Adrenal gland (tissue), 9 donors: ENCODE measurements at regions not wholly inside any gene's neighbourhood (a gene's known extent, or its start where the extent isn't known, plus 50 kb on each side); places are given as distances from the start of the nearest gene placed in this dataset.

Source experiments
- DNase-seq, 7 donors: peaks; one replicate each; pipeline ENCODE4 v3.0.0-alpha.2; 2019 to 2020
- H3K27ac ChIP-seq, 5 donors: fragments of 200-600 bp; sonication (generic) in 4 of 5; 1 replicate in 3 of 5; 2 replicates in 2 of 5; pipeline versions ENCODE4 v1.5.1 to v1.8.0; 2016 to 2020; ENCODE audit warnings: mild to moderate bottlenecking in 1 of 5
- H3K27me3 ChIP-seq: fragments of 200-600 bp; 2 replicates; pipeline ENCODE4 v1.8.0; 2021
- H3K36me3 ChIP-seq, 2 donors: fragments of 200-600 bp; replicated peaks in 1 of 2; 1 replicate in 1 of 2; 2 replicates in 1 of 2; pipeline versions ENCODE4 v1.5.1 to v1.8.0; 2018 to 2022
- H3K4me1 ChIP-seq, 2 donors: fragments of 200-600 bp; replicated peaks in 1 of 2; 1 replicate in 1 of 2; 2 replicates in 1 of 2; pipeline versions ENCODE4 v1.5.1 to v1.8.0; 2018 to 2021
- H3K4me3 ChIP-seq, 4 donors: fragments of 200-600 bp; sonication (generic) in 3 of 4; one replicate each; pipeline ENCODE4 v1.5.1; 2016 to 2018
- H3K9me3 ChIP-seq, 3 donors: fragments of 200-600 bp; sonication (generic) in 1 of 3; replicated peaks in 1 of 3; 1 replicate in 2 of 3; 2 replicates in 1 of 3; pipeline versions ENCODE4 v1.5.1 to v1.8.0; 2016 to 2021
- CTCF ChIP-seq, 6 experiments: fragments of 450-650 bp in 4 of 6; fragments of 200-600 bp in 2 of 6; sonication (generic) in 1 of 6; IDR thresholded peaks; 1 replicate in 5 of 6; 2 replicates in 1 of 6; pipeline versions ENCODE4 v1.5.1 to v1.8.0; 2016 to 2021; ENCODE audit warnings: antibody characterized with exemption in 6 of 6, mild to moderate bottlenecking in 2 of 6, moderate library complexity in 1 of 6
- POLR2A ChIP-seq, 2 donors: fragments of 450-650 bp; IDR thresholded peaks; one replicate each; pipeline ENCODE4 v1.6.1; 2017; ENCODE audit warnings: antibody characterized with exemption in 2 of 2, mild to moderate bottlenecking in 2 of 2, moderate library complexity in 1 of 2
- WGBS, 4 donors: extraction: QIAGEN DNeasy Blood & Tissue Kit in 2 of 4; methylation state at CpG; one replicate each; pipeline versions ENCODE4 v1.1.5 to v1.1.7; 2013 to 2017; 5-methylcytosine and 5-hydroxymethylcytosine counted together
- intact Hi-C, 2 donors: fragments of 100-400 bp; cut with DNase I; formaldehyde crosslinking; loops; one replicate each; pipeline versions ENCODE4 v1.14.1 to v1.15.0; 2022 to 2023
- donor health status: healthy with polysubstance abuse.
- donor health status: Bipolar disorder and iron deficiency.
- donor health status: DM: yes; HTN: yes; CAD: no.
- donor health status: DM: no; HTN: no; CAD: no.
- donor health status: DM: no; HTN: no; CAD: no.

DNA sequence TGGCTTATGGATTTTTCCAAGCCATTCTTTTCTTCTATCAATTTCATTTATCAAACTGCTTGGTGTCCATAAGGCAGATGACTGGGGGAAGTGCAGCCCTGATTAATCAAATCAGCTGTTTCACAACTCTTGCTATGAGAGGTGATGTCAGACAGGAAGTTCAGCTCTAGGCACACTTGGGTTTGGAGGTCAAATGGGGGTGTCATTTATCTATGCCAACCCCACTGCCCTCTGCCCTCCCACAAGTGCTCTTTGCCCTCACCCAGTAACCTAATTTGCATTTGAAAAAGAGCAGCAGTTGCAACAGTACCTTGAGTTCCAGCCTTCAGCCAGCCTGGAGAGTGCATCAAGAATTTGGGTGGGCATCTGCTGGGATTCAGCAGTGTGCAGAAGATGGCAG, 431.3 kb upstream of the SPRED2 start:
- TF ChIP-seq CTCF (IDR thresholded peaks at IDR 0.05) (no peak), POLR2A (IDR thresholded peaks at IDR 0.05) (no peak)
- intact Hi-C loops: no loop called here

DNA sequence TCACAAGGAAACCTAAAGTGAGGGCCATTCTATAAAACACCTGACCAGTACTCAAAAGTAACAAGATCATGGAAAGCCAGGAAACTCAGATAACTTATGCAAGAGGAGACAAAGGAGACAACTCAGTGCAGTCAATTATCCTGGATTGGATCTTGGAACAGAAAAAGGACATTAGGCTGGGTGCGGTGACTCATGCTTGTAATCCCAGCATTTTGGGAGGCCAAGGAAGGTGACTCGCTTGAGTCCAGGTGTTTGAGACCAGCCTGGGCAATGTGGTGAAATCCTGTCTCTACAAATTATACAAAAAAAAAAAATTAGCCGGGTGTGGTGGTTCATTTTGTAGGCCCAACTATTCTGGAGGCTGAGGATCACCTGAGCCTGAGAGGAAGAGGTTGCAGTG, 424.5 kb upstream of the SPRED2 start:
- WGBS, 4 donors: 86 to 91% (median 91%) methylated on average over 3 of the region's 3 CpGs
- H3K27me3 ChIP-seq: no peaks in the 10 kb centered on the region
- intact Hi-C loops: no loop called here
- no peaks in the 10 kb centered on the region for H3K4me1 ChIP-seq
- no peak overlapping the region for H3K27ac ChIP-seq
- no peak for DNase-seq
- H3K4me3 ChIP-seq: no peak overlapping the region
- TF ChIP-seq CTCF (IDR thresholded peaks at IDR 0.05): no peak
- no peak for TF ChIP-seq POLR2A (IDR thresholded peaks at IDR 0.05)
- no peaks in the 10 kb centered on the region for H3K9me3 ChIP-seq
- no peaks in the 10 kb centered on the region for H3K36me3 ChIP-seq

More for the DNA sequence above, 431.3 kb upstream of the SPRED2 start:
- H3K27ac ChIP-seq: no peak overlapping the region
- H3K4me3 ChIP-seq: no peak overlapping the region
- peaks cover 4% of the 10 kb centered on the region for H3K27me3 ChIP-seq
- H3K36me3 ChIP-seq: no peaks in the 10 kb centered on the region
- H3K4me1 ChIP-seq: no peaks in the 10 kb centered on the region
- DNase-seq: no peak
- H3K9me3 ChIP-seq: no peaks in the 10 kb centered on the region

- TF ChIP-seq POLR2A (IDR thresholded peaks at IDR 0.05) (no peak), CTCF (IDR thresholded peaks at IDR 0.05) (no peak)
- Histone ChIP-seq H3K27ac (no peak overlapping the region), H3K36me3 (no peaks in the 10 kb centered on the region), H3K4me3 (no peak overlapping the region), H3K9me3 (no peaks in the 10 kb centered on the region), H3K27me3 (no peaks in the 10 kb centered on the region), H3K4me1 (no peaks in the 10 kb centered on the region)
- no peak for DNase-seq
- intact Hi-C loops: no loop called here
Observed at GRCh38 chr2:65856423-65856822, 424.0 kb upstream of the SPRED2 start.

DNA sequence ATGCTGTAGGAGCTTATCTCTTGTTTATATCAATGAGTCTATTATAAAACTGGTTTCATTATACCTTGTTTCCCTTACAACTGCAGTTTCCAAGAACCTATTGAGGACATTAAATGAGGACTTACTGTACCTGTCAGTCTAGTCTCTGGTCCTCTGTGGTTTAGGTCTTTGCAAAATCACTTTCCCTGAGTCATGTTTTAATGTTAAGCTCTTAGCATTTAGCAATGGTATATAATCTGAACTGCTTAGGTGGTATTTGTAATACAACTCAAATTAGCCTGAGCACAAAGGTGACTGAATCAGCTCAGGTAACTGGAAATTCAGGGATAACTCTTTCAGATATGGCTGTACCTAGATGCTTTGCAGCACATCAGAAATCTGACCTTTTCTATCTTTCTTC, 418.3 kb upstream of the SPRED2 start:
- intact Hi-C loops: no loop called here
- no peaks in the 10 kb centered on the region for H3K27me3 ChIP-seq
- no peaks in the 10 kb centered on the region for H3K9me3 ChIP-seq
- no peak for DNase-seq
- H3K36me3 ChIP-seq: no peaks in the 10 kb centered on the region
- H3K4me1 ChIP-seq: no peaks in the 10 kb centered on the region
- H3K4me3 ChIP-seq: no peak overlapping the region
- H3K27ac ChIP-seq: no peak overlapping the region
- no peak for TF ChIP-seq CTCF (IDR thresholded peaks at IDR 0.05)
- TF ChIP-seq POLR2A (IDR thresholded peaks at IDR 0.05): no peak
